Skeletal muscle tissue (tissue), 3 donors: ENCODE measurements at regions not wholly inside any gene's neighbourhood (a gene's known extent, or its start where the extent isn't known, plus 50 kb on each side); places are given as distances from the start of the nearest gene placed in this dataset.
"Not testable (repeated sequence)": the region's sequence is repeated elsewhere in the genome, so short reads cannot be mapped to it uniquely, and the experiment has no call there.

Experiments
- H3K27ac ChIP-seq: one replicate; pipeline ENCODE4 v1.7.0; 2013; ENCODE audit warnings: mild to moderate bottlenecking, low read depth, low read length, inconsistent platforms
- H3K27me3 ChIP-seq, 3 donors: one replicate each; pipeline ENCODE4 v1.7.0; 2013; ENCODE audit warnings: low read length in 3 of 3; ENCODE audit not compliant: control insufficient read depth in 3 of 3, insufficient read depth in 3 of 3
- H3K36me3 ChIP-seq, 3 donors: one replicate each; pipeline ENCODE4 v1.7.0; 2013; ENCODE audit warnings: low read length in 3 of 3; ENCODE audit not compliant: control insufficient read depth in 3 of 3, insufficient read depth in 3 of 3
- H3K4me1 ChIP-seq, 3 donors: one replicate each; pipeline ENCODE4 v1.7.0; 2013; ENCODE audit warnings: low read length in 3 of 3, mild to moderate bottlenecking in 3 of 3; ENCODE audit not compliant: control insufficient read depth in 3 of 3, insufficient read depth in 3 of 3
- H3K4me3 ChIP-seq, 3 donors: one replicate each; pipeline ENCODE4 v1.7.0; 2013; ENCODE audit warnings: low read length in 3 of 3
- H3K9ac ChIP-seq, 3 donors: one replicate each; pipeline ENCODE4 v1.7.0; 2013; ENCODE audit warnings: low read length in 3 of 3, mild to moderate bottlenecking in 3 of 3, moderate library complexity in 2 of 3, low read depth in 1 of 3
- H3K9me3 ChIP-seq, 3 donors: one replicate each; pipeline ENCODE4 v1.7.0; 2013; ENCODE audit warnings: low read length in 3 of 3; ENCODE audit not compliant: control insufficient read depth in 3 of 3
- donor health status: Osteomylitis.

GRCh38 chr4:86472377-86473019 is 112.6 kb upstream of the MAPK10 start:
- Histone ChIP-seq H3K36me3 (no peaks in the 10 kb centered on the region), H3K4me3 (no peak overlapping the region), H3K9ac (no peak overlapping the region), H3K27me3 (no peaks in the 10 kb centered on the region), H3K4me1 (no peaks in the 10 kb centered on the region), H3K9me3 (no peaks in the 10 kb centered on the region), H3K27ac (no peak overlapping the region)

GRCh38 chr4:86478151-86478550 is 116.0 kb upstream of the PTPN13 start:
- not testable (repeated sequence) for H3K9ac ChIP-seq, H3K4me1 ChIP-seq, H3K4me3 ChIP-seq, H3K36me3 ChIP-seq, H3K9me3 ChIP-seq, H3K27ac ChIP-seq, H3K27me3 ChIP-seq

GRCh38 chr4:86481440-86481839 is 112.7 kb upstream of the PTPN13 start:
- Histone ChIP-seq H3K9ac (no peak overlapping the region), H3K4me1 (no peaks in the 10 kb centered on the region), H3K36me3 (no peaks in the 10 kb centered on the region), H3K9me3 (no peaks in the 10 kb centered on the region), H3K27ac (no peak overlapping the region), H3K4me3 (no peak overlapping the region), H3K27me3 (no peaks in the 10 kb centered on the region)

- no peak overlapping the region for H3K9ac ChIP-seq
- no peaks in the 10 kb centered on the region for H3K27me3 ChIP-seq
- H3K27ac ChIP-seq, result no peak overlapping the region
- no peaks in the 10 kb centered on the region for H3K4me1 ChIP-seq
- H3K36me3 ChIP-seq, result no peaks in the 10 kb centered on the region
- H3K4me3 ChIP-seq, result no peak overlapping the region
- no peaks in the 10 kb centered on the region for H3K9me3 ChIP-seq
Observed at GRCh38 chr4:86482306-86483172, 111.6 kb upstream of the PTPN13 start.

GRCh38 chr4:86483173-86483490 is 111.0 kb upstream of the PTPN13 start:
- no peak overlapping the region for H3K9ac ChIP-seq
- H3K9me3 ChIP-seq, result no peaks in the 10 kb centered on the region
- no peaks in the 10 kb centered on the region for H3K36me3 ChIP-seq
- H3K4me3 ChIP-seq, result no peak overlapping the region
- H3K4me1 ChIP-seq, result no peaks in the 10 kb centered on the region
- H3K27ac ChIP-seq, result no peak overlapping the region
- H3K27me3 ChIP-seq, result no peaks in the 10 kb centered on the region

GRCh38 chr4:86483773-86484172 is 110.3 kb upstream of the PTPN13 start:
- Histone ChIP-seq H3K4me3 (no peak overlapping the region), H3K36me3 (no peaks in the 10 kb centered on the region), H3K9ac (no peak overlapping the region), H3K4me1 (no peaks in the 10 kb centered on the region), H3K27me3 (no peaks in the 10 kb centered on the region), H3K9me3 (no peaks in the 10 kb centered on the region), H3K27ac (no peak overlapping the region)

GRCh38 chr4:86484241-86484640 is 109.9 kb upstream of the PTPN13 start:
- no peaks in the 10 kb centered on the region for H3K4me1 ChIP-seq
- H3K27ac ChIP-seq, result no peak overlapping the region
- H3K9ac ChIP-seq, result no peak overlapping the region
- no peaks in the 10 kb centered on the region for H3K27me3 ChIP-seq
- no peak overlapping the region for H3K4me3 ChIP-seq
- H3K9me3 ChIP-seq, result no peaks in the 10 kb centered on the region
- H3K36me3 ChIP-seq, result no peaks in the 10 kb centered on the region

- H3K9me3 ChIP-seq, result no peaks in the 10 kb centered on the region
- no peaks in the 10 kb centered on the region for H3K4me1 ChIP-seq
- H3K9ac ChIP-seq, result no peak overlapping the region
- H3K27ac ChIP-seq, result no peak overlapping the region
- no peaks in the 10 kb centered on the region for H3K36me3 ChIP-seq
- no peaks in the 10 kb centered on the region for H3K27me3 ChIP-seq
- H3K4me3 ChIP-seq, result no peak overlapping the region
Observed at GRCh38 chr4:86487738-86488348, 106.3 kb upstream of the PTPN13 start.

GRCh38 chr4:86493460-86493859 is 100.7 kb upstream of the PTPN13 start:
- peaks cover 7 to 11% (median 9%) of the 10 kb centered on the region in 3 donors for H3K4me1 ChIP-seq
- no peaks in the 10 kb centered on the region for H3K36me3 ChIP-seq
- H3K9ac ChIP-seq, result no peak overlapping the region
- no peak overlapping the region for H3K4me3 ChIP-seq
- H3K27me3 ChIP-seq, result no peaks in the 10 kb centered on the region
- no peak overlapping the region for H3K27ac ChIP-seq
- H3K9me3 ChIP-seq, result no peaks in the 10 kb centered on the region
